ENCODE measurements at regions not wholly inside any gene's neighbourhood (a gene's known extent, or its start where the extent isn't known, plus 50 kb on each side); places are given as distances from the start of the nearest gene placed in this dataset.
A peak's percentile ranks its signal among the peaks of the same experiment; 100 is the strongest.
"Not testable (repeated sequence)": the region's sequence is repeated elsewhere in the genome, so short reads cannot be mapped to it uniquely, and the experiment has no call there.

DNA sequence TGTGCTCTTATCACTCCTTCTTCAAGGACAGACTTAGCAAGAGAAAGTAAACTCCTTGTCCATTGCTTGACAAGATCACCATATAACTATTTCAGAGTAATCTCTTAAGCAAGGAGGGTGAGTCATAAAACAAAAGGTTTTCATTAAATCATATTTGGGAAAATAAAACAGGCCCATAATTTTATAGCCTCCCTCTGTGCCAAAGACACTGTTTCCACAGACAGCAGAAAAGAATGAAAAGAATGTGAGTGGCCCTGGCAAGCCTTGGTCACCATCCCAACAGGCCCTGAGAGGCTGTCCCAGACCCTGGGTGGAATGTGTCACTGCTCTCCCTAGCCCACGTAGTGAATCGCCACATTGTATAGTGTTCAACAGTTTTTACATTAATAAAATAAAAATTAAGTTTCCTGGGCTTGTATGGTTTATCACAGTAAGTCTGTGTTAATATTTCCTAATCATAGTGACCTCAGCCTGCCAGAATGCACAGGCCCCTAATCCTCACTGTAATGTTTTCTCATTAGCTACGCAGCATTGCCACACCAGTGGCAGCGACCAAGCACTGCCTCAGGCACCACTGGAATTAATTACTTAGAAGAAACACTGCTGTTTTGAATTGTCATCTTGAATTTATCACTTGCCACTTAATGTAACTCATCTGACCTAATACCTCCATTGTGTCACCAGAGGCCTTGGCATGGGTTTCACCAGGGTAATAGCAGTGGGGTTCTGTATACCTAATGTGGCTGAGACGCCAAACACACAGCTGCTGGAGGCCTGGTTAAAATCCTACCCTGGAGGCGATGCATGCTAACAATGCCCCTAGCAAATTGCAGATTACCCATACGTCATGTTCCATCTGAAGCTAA lies 401.9 kb downstream of the LNPK start:
- no peak for DNase-seq

DNA sequence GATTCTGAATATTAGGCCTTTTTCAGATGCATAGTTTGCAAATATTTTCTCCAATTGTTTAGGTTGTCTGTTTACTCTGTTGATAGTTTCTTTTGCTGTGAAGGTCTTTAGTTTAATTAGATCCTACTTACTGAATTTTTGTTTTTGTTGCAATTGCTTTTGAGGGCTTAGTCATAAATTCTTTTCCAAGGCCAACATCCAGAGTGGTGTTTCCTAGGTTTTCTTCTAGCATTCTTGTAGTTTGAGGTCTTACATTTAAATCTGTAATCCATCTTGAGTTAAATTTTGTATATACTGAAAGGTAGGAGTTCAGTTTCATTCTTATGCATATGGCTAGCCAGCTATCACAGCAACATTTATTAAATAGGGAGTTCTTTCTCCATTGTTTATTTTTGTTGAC lies 404.8 kb downstream of the LNPK start:
- DNase-seq: no peak

DNA sequence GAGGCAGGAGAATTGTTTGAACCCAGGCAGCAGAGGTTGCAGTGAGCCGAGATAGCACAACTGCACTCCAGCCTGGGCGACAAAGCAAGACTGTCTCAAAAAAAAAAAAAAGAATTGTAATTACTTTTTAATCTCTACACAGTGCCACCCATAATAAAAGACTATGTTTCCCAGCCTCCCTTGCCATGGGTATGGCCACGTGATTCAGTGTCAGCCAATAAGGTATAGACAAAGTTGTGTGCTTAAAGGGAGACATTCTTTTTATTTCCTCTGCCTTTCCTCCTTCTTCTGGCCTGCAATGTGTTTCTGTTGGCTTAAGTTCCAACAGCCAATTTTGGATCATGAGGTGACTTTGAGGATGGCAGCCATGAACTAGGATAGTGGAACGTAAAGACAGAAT lies 406.9 kb downstream of the LNPK start:
- no peak for DNase-seq

DNA sequence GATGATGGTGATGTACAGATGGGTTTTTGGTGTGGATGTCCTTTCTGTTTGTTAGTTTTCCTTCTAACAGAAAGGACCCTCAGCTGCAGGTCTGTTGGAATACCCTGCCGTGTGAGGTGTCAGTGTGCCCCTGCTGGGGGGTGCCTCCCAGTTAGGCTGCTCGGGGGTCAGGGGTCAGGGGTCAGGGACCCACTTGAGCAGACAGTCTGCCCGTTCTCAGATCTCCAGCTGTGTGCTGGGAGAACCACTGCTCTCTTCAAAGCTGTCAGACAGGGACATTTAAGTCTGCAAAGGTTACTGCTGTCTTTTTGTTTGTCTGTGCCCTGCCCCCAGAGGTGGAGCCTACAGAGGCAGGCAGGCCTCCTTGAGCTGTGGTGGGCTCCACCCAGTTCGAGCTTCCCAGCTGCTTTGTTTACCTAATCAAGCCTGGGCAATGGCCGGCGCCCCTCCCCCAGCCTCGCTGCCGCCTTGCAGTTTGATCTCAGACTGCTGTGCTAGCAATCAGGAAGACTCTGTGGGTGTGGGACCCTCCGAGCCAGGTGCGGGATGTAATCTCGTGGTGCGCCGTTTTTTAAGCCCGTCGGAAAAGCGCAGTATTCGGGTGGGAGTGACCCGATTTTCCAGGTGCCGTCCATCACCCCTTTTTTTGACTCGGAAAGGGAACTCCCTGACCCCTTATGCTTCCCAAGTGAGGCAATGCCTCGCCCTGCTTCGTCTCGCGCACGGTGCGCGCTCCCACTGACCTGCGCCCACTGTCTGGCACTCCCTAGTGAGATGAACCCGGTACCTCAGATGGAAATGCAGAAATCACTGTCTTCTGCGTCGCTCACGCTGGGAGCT lies 408.2 kb downstream of the LNPK start:
- not testable (repeated sequence) for DNase-seq

DNA sequence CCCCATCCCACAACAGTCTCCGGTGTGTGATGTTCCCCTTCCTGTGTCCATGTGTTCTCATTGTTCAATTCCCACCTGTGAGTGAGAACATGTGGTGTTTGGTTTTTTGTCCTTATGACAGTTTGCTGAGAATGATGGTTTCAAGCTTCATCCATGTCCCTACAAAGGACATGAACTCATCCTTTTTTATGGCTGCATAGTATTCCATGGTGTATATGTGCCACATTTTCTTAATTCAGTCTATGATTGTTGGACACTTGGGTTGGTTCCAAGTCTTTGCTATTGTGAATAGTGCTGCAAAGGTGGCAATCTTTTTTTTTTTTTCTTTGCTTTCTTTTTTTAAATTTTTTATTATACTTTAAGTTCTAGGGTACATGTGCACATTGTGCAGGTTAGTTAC lies 406.7 kb upstream of the ATP5MC3 start:
- DNase-seq: not testable (repeated sequence)

DNA sequence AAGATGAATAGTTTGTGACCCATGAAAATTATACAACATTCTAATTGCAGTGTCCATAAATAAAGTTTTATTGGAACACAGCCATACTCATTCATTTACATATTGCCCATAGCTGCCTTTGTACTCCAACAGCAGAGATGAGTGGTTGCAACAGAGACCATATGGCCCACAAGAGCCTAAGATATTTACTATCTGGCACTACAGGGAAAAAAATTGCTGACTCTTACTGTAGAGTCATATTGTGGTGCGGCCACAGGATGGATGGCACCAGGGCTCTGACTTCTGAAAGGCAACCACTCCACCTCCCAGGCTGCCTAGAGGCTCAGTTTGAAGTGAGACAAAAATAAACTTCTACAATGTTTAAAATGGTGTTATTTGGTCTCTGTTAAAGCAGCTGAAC lies 404.0 kb upstream of the ATP5MC3 start:
- DNase-seq: peak; percentile 17

DNA sequence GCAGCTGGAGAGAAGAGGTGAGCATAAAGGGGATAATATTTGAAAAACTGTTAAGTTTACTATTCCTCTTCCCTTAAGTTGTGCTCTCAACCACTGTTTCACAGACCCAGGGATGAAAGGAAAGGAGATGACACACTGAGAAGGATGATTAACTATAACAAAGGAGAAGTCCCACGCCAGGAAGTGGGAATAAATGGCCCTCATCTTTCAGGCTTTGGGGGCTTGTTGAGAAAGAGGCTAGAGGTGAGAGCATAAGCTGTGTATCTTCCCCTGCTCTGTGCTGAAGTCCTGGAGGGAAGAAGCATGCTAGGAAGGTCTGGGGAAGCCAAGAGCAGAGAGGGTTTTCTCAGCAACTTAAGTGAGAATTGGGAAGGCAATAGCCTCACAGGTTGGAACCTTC lies 399.1 kb upstream of the ATP5MC3 start:
- no peak for DNase-seq

DNA sequence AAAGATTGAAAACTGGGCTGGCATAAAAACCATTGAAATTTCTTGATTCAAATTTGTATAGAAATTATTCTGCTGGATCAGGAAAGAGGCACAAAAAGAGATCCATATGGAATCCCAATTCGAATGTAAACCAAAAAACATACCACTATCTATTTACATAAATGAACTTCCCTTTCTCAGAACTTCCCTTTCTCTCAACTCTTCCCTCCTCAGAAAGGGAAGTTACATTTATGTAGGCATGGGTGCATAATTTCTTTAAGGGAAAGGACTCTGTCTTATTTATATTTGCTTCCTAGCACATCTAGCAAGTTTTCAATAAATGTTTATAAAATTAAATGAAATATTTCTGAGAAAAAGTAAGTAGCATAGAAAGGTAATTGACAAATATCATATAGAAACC lies 398.1 kb upstream of the ATP5MC3 start:
- no peak for DNase-seq

DNA sequence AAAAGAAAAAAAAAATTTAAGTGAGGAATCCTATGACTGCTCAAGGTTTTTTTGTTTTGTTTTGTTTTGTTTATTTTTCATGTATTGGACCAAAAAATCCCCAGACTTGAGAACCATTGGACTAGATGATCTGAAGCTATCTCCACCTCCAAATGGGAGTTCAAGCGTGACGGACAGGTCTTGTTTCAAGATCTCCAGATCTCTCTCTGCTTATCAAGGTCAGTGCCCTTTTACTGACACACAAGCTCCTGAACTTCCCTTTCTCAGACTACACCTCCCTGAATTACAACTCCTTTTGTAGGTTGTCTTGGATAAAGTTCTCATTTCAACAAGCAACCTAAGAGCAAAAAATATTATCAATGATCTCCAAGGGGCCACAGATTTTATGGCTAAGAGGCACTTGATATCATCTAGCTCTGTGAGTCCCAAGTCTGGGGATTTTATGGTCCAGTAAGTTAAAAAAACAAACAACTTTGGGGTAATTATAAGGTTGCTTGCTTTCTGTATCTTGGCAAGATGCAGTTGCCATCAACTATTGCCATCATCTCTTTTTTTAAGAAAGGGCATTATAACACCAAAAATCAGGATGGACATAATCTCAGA lies 396.0 kb upstream of the ATP5MC3 start:
- no peak for DNase-seq

DNA sequence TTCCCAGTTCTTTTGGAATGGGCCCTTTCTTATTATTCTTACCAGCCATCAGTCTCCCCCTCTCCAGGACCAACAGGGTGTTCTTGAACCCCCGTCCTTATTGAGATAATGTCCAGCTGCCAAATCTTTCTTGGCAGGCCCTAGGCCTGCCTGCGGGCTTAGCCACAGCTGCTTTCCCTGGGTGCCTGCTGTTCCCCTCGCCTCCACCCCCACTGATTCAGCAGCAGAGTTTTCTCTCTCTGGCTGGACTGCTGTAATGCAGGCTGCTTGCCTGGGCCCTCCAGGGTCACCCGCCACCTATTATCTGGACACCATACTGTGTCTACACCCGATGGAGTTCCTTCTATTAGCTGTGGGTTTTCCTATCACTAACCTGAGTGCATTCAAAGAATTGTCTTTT lies 395.4 kb upstream of the ATP5MC3 start:
- DNase-seq: peak; percentile 2

DNA sequence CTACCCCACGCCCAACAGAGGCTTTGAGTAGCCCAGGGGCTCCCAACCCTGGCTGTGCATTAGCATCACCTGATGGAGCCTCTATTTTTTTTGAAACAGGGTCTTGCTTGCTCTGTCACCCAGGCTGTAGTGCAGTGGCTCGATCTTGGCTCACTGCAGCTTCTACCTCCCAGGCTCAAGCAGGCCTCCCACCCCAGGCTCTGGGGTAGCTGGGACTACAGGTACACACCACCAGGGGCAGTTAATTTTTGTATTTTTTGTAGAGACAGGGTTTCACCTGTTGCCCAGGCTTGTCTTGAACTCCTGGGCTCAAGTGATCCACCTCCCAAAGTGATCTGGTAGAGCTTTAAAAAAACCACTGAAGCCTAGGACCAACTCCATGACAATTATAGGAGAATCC lies 394.8 kb upstream of the ATP5MC3 start:
- DNase-seq: no peak

DNA sequence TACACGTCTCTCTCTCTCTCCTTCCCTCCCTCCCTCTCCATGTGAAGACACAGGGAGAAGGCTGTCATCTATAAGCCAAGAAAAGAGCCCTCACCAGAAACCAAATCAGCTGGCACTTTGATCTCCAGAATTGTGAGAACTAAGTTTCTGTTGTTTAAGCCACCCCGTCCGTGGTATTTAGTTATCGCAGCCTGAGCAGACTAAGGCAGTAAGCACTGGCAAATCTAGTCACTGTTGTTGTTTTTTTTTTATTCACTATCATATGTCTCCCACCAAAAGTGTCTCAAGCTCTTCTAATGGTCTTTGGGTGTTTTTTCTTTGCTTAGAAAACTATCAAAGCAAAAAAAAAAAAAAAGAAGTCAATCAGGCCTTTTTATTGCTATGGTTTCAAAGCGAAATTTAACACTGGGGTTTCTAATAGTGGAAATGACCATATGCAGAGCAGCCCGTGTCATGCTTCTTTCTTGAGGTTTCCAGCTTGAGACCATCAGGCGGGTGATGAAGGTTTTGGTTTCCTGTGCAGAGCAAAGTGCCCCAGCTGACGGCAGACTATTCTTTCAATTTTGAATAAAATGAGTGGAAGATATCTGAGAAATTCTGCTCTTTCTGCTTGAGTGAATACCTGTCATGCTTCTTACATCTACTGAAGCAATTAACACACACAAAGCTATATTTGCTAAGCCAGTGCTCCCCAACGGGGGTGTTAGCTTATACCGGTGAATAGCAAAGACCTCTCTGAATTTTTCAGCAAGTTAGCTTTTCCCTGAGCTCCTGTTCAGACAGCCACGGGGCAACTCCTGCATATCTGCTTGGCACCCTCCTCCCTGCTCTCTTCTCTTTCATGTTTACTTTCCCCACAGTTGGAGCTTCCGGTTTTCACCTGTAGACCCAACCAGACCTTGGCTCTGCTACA lies 394.1 kb upstream of the ATP5MC3 start:
- no peak for DNase-seq

DNA sequence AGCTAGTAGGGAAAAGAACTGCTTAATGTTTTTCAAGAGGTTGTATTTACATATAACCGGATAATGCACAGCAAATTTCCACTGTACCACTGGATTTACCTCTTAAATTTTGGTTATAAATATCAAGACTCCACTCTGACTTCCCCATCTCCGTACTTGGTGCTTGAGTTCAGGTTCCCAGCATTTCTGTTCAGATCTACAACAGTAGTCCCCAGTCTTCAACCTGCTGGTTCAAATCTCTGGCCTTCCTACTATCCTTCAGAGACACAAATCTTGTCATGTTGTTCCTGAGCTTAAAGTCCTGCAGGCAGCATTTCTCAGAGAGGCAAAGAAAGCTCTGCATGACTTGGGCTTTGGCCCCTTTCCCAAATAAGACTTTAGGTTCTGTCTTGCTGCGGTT lies 392.6 kb upstream of the ATP5MC3 start:
- no peak for DNase-seq

DNA sequence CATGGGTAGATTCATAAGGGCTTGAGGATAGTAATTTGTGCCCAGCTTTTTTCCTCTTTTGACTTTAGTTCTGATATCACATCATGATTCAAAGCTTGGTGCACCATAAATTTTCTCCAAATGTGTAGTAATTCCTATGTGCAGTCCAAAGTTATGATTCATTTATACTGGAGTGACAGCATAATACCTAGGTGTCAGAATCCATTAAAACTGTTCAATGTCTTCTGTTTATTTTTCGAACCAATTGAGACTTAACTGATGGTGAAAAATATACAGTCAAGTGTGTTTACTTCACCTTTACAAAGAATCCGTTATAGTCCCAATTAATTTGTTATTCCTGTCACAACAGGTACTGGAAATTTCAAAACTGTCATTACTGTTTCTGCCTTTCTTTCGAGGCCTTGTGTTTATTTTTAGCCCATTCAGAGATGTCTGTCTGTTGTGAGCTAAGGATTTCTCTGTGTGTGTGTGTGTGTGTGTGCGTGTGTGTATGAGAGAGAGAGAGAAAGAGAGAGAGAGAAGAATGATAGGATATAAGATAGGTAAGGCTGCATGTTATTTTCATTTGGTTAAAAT lies 389.7 kb upstream of the ATP5MC3 start:
- DNase-seq: no peak

DNA sequence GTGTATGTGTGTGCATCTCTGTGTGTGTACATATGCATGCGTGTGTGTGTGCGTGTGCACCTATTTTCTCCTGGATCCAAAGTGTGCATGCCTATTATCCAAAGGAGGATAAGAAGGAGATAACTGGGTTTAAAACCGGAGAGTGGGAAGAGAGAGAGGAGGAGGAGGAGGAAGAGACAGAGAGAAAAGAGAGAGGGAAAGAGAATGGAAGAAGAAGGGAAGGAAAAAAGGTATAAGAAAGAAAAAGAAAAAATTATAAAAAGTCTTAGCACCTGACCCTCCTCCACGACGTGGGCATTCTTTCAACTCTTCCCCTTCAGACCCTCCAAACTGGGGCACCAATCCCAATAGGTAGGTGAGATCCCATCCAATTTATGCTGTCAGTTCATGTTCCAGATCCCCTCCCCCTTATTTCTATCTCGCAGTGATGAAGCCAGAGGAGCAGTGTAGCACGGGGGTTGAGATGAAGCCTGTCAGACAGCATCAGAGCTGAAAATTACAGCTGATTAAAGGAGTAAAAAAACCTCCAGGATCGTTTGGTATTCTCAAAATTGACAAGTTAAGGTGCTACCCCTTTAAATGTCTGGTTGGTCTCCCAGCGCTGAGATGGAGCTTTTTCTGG lies 386.7 kb upstream of the ATP5MC3 start:
- no peak for DNase-seq

DNA sequence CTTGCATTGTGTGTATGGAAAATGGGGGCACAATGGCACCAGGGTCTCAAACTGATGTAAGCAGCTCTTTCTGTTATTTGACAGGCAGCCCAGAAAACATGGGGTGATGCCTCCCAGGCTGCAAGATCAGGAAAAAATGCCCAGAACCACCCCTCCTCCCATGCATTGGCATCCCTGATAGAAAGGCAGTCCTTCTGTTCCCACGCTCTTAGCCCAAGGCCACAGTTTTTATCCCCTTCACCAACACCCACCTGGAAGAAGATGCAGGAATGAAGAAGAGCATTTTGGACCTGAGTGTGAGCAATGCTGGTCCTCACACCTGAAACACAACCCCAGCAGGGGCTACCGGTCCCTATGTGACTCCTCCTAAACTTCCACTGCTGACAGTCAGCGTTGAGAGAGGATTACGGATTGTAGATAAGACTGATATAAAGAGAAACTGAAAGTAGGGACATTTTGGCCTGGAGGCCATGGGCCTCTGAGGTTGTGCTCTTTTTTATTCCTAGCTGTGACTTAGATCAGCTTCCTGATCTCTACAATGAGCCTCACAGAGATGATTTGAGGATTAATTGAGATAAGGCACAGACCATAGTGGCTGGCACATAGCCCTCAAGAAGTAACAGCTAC lies 386.0 kb upstream of the ATP5MC3 start:
- no peak for DNase-seq

DNA sequence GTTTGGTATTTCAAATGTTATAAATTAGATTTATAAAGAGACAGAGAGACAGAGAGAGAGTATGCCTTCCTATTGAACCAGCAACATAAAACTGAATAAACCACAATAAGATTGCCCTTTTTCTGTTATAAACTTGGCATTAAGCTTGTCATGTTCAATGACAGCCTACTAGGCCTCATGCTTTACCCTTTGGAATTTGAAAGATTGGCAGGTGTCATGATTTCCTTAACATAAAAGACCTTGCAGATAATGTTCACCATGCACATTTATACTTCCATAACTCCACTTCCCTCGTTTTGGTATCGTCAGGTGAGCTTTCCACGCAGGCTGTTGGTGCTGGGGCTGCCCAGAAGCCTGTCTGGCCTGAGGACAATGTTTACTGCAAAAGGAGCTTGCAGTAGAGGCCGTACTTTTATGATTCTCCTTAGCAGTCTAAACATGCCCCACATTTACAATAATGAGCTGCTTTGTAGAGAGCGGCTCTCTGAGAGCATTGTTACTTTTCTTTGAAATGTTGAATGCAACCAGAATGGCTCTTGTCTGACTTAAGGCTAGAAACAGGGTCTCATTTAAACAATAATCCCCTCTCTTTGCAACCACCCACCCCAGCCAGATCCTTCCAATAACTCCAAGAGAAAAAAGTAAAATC lies 379.1 kb upstream of the ATP5MC3 start:
- DNase-seq: no peak

DNA sequence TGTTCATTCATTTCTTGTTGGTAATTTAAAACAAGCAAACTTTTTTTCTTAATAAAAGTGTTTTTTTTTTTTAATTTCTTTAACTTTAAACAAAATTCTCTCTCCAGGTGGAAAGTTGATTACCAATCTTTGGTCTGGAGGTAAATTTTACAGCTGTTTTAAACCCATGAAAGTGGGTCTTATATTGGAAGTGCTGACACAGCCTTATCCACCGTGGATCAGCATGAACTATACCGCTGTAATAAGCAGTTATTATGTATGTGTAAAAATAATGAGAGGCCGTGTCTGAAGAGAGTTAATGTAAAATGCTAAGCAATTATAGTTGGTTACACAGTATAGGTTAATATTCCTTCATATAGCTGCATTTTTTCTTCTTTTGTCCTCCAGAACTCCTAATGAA lies 378.1 kb upstream of the ATP5MC3 start:
- DNase-seq: no peak

DNA sequence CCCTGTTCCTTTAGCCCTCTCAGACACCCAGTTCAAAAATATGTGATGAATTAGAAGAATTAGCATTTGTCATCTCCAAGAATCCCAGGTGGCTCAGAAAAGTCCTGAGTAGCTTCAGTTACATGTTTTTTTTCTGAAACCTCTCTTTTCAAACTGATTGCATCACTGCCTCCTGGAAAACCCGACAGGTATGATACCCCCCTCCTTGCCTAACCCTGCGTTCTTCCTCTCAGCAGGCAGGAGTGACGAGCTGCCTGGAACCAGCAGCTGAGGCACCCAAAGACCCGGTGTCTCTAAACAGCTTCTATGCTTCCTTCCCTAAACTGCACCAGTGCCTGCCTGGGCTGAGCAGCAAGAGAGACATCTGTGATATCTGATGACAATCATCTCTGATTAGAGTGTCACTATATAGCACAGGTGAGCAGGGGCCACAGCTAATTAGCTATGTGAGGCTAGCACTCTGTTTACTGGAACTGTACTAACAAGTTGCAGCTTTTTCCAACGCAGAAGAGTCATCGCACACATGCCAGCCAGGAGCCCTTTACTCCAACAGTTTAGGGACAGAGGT lies 376.4 kb upstream of the ATP5MC3 start:
- DNase-seq: no peak

DNA sequence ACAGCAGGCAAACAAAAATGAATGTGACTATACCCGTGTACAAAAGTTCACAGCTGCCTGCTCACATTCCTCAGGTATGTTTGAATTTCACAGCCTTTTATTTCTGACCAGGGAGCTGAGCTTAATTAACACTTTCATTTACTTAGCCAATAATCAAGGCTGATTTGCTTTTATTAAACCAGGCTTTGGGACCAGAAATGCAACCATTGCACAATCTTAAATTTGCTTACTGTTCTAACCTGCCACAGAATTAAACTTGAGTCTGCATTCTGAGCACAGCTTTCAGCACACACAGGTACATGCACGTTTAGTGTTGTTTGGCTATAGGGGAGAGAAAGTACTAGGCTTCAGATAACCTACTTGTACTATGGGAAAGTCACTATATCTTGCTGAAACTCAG lies 372.4 kb upstream of the ATP5MC3 start:
- DNase-seq: no peak

All from NCI-H1694 treated with DMSO at 0.1 percent for 48 hours (cell line).